HEK293 (cell line): ENCODE measurements at regions not wholly inside any gene's neighbourhood (a gene's known extent, or its start where the extent isn't known, plus 50 kb on each side); places are given as distances from the start of the nearest gene placed in this dataset.

Experiments used
- BCL6B ChIP-seq: fragments of 450-650 bp; formaldehyde crosslinking; IDR thresholded peaks from 2 replicates; pipeline ENCODE4 v1.5.1; 2017; ENCODE audit warnings: missing biosample characterization, missing genetic modification characterization
- CTCF ChIP-seq: fragments of 450-650 bp; formaldehyde crosslinking; IDR thresholded peaks from 2 replicates; pipeline ENCODE4 v1.5.1; 2016; ENCODE audit warnings: missing biosample characterization, missing genetic modification characterization
- GLI2 ChIP-seq: fragments of 450-650 bp; formaldehyde crosslinking; IDR thresholded peaks from 2 replicates; pipeline ENCODE4; 2017; ENCODE audit warnings: missing biosample characterization, missing genetic modification characterization, low read depth, borderline replicate concordance
- GLIS1 ChIP-seq: fragments of 450-650 bp; formaldehyde crosslinking; IDR thresholded peaks from 2 replicates; pipeline ENCODE4 v1.5.1; 2016; ENCODE audit warnings: missing biosample characterization, missing genetic modification characterization
- KLF16 ChIP-seq: fragments of 450-650 bp; formaldehyde crosslinking; IDR thresholded peaks from 2 replicates; pipeline ENCODE4 v1.5.1; 2017; ENCODE audit warnings: missing biosample characterization, missing genetic modification characterization
- OVOL3 ChIP-seq: fragments of 450-650 bp; formaldehyde crosslinking; IDR thresholded peaks from 2 replicates; pipeline ENCODE4 v1.5.1; 2016; ENCODE audit warnings: missing biosample characterization, missing genetic modification characterization
- SCRT1 ChIP-seq: fragments of 450-650 bp; formaldehyde crosslinking; IDR thresholded peaks from 2 replicates; pipeline ENCODE4 v1.5.1; 2016; ENCODE audit warnings: missing biosample characterization, missing genetic modification characterization, borderline replicate concordance
- SP7 ChIP-seq: fragments of 450-650 bp; formaldehyde crosslinking; IDR thresholded peaks from 2 replicates; pipeline ENCODE4 v1.5.1; 2016; ENCODE audit warnings: missing biosample characterization, missing genetic modification characterization
- TSHZ1 ChIP-seq: fragments of 450-650 bp; formaldehyde crosslinking; IDR thresholded peaks from 2 replicates; pipeline ENCODE4 v1.5.1; 2016; ENCODE audit warnings: missing biosample characterization, missing genetic modification characterization, borderline replicate concordance
- ZBTB48 ChIP-seq: fragments of 450-650 bp; formaldehyde crosslinking; IDR thresholded peaks from 2 replicates; pipeline ENCODE4 v1.5.1; 2016; ENCODE audit warnings: missing biosample characterization, missing genetic modification characterization
- ZEB2 ChIP-seq: fragments of 450-650 bp; formaldehyde crosslinking; IDR thresholded peaks from 2 replicates; pipeline ENCODE4 v1.5.1; 2016; ENCODE audit warnings: missing biosample characterization, missing genetic modification characterization
- ZFHX2 ChIP-seq: fragments of 450-650 bp; formaldehyde crosslinking; conservative IDR thresholded peaks from 2 replicates; pipeline ENCODE4 v1.5.1; 2016; ENCODE audit warnings: missing biosample characterization, missing genetic modification characterization
- ZFP41 ChIP-seq: fragments of 450-650 bp; formaldehyde crosslinking; IDR thresholded peaks from 2 replicates; pipeline ENCODE4 v1.5.1; 2016; ENCODE audit warnings: missing biosample characterization, missing genetic modification characterization, borderline replicate concordance
- ZNF112 ChIP-seq: fragments of 450-650 bp; formaldehyde crosslinking; IDR thresholded peaks from 2 replicates; pipeline ENCODE4 v1.5.0; 2017; ENCODE audit warnings: missing biosample characterization, missing genetic modification characterization
- ZNF138 ChIP-seq: fragments of 450-650 bp; formaldehyde crosslinking; IDR thresholded peaks from 2 replicates; pipeline ENCODE4 v1.5.1; 2016; ENCODE audit warnings: missing biosample characterization, missing genetic modification characterization, borderline replicate concordance
- ZNF174 ChIP-seq: fragments of 450-650 bp; formaldehyde crosslinking; IDR thresholded peaks from 2 replicates; pipeline ENCODE4 v1.5.0; 2017; ENCODE audit warnings: missing biosample characterization, mild to moderate bottlenecking, missing genetic modification characterization
- ZNF184 ChIP-seq: fragments of 450-650 bp; IDR thresholded peaks from 2 replicates; pipeline ENCODE4 v1.5.1; 2018; ENCODE audit warnings: missing biosample characterization, mild to moderate bottlenecking, missing genetic modification characterization
- ZNF19 ChIP-seq: fragments of 450-650 bp; formaldehyde crosslinking; IDR thresholded peaks from 2 replicates; pipeline ENCODE4; 2016; ENCODE audit warnings: missing biosample characterization, missing genetic modification characterization, low read depth
- ZNF214 ChIP-seq: fragments of 450-650 bp; formaldehyde crosslinking; IDR thresholded peaks from 2 replicates; pipeline ENCODE4 v1.5.1; 2017; ENCODE audit warnings: missing biosample characterization, mild to moderate bottlenecking, missing genetic modification characterization, borderline replicate concordance
- ZNF223 ChIP-seq: fragments of 450-650 bp; formaldehyde crosslinking; IDR thresholded peaks from 2 replicates; pipeline ENCODE4 v1.5.1; 2016; ENCODE audit warnings: missing biosample characterization, missing genetic modification characterization
- ZNF280D ChIP-seq: fragments of 450-650 bp; formaldehyde crosslinking; IDR thresholded peaks from 2 replicates; pipeline ENCODE4 v1.5.1; 2016; ENCODE audit warnings: missing biosample characterization, missing genetic modification characterization
- ZNF292 ChIP-seq: fragments of 450-650 bp; formaldehyde crosslinking; IDR thresholded peaks from 2 replicates; pipeline ENCODE4 v1.5.1; 2016; ENCODE audit warnings: low read depth, missing biosample characterization, missing genetic modification characterization, borderline replicate concordance
- ZNF350 ChIP-seq: fragments of 450-650 bp; formaldehyde crosslinking; IDR thresholded peaks from 2 replicates; pipeline ENCODE4 v1.5.0; 2017; ENCODE audit warnings: missing biosample characterization, mild to moderate bottlenecking, missing genetic modification characterization
- ZNF391 ChIP-seq: fragments of 450-650 bp; formaldehyde crosslinking; IDR thresholded peaks from 2 replicates; pipeline ENCODE4 v1.5.1; 2016; ENCODE audit warnings: low read depth, missing biosample characterization, missing genetic modification characterization, borderline replicate concordance
- ZNF423 ChIP-seq: fragments of 450-650 bp; formaldehyde crosslinking; IDR thresholded peaks from 2 replicates; pipeline ENCODE4 v1.5.1; 2016; ENCODE audit warnings: missing biosample characterization, missing genetic modification characterization
- ZNF548 ChIP-seq: fragments of 450-650 bp; formaldehyde crosslinking; IDR thresholded peaks from 2 replicates; pipeline ENCODE4 v1.5.1; 2016; ENCODE audit warnings: missing biosample characterization, missing genetic modification characterization
- ZNF623 ChIP-seq: fragments of 450-650 bp; formaldehyde crosslinking; IDR thresholded peaks from 2 replicates; pipeline ENCODE4 v1.5.1; 2016; ENCODE audit warnings: missing biosample characterization, missing genetic modification characterization
- ZNF664 ChIP-seq: fragments of 450-650 bp; formaldehyde crosslinking; IDR thresholded peaks from 2 replicates; pipeline ENCODE4 v1.5.1; 2016; ENCODE audit warnings: missing biosample characterization, missing genetic modification characterization
- ZNF677 ChIP-seq: fragments of 450-650 bp; IDR thresholded peaks from 2 replicates; pipeline ENCODE4 v1.5.0; 2018; ENCODE audit warnings: missing biosample characterization, mild to moderate bottlenecking, missing genetic modification characterization, moderate library complexity
- ZNF830 ChIP-seq: fragments of 450-650 bp; IDR thresholded peaks from 2 replicates; pipeline ENCODE4 v1.5.0; 2018; ENCODE audit warnings: missing biosample characterization, missing genetic modification characterization, low read depth, mild to moderate bottlenecking, moderate library complexity
- ZSCAN16 ChIP-seq: fragments of 450-650 bp; formaldehyde crosslinking; IDR thresholded peaks from 2 replicates; pipeline ENCODE4 v1.5.1; 2016; ENCODE audit warnings: missing biosample characterization, missing genetic modification characterization
- ZSCAN30 ChIP-seq: fragments of 450-650 bp; IDR thresholded peaks from 2 replicates; pipeline ENCODE4 v1.5.1; 2018; ENCODE audit warnings: missing biosample characterization, mild to moderate bottlenecking, missing genetic modification characterization, moderate library complexity
- ZXDB ChIP-seq: fragments of 450-650 bp; formaldehyde crosslinking; IDR thresholded peaks from 2 replicates; pipeline ENCODE4 v1.5.1; 2016; ENCODE audit warnings: missing biosample characterization, missing genetic modification characterization

- TF ChIP-seq ZNF112 (tag by site-specific recombination) (no peak), TSHZ1 (peak; percentile 62), ZNF184 (tag by site-specific recombination) (no peak), ZSCAN16 (tag by site-specific recombination) (no peak), ZNF391 (tag by site-specific recombination) (no peak), ZEB2 (tag by site-specific recombination) (no peak; the same call in 1 of the 2 replicates), ZNF664 (tag by site-specific recombination) (peak; percentile 82), ZSCAN30 (peak; percentile 81; the same call in 1 of the 2 replicates), BCL6B (tag by site-specific recombination) (no peak), ZNF292 (tag by site-specific recombination) (no peak), ZNF19 (tag by site-specific recombination) (no peak), ZXDB (tag by site-specific recombination) (peak; percentile 87; the same call in 1 of the 2 replicates), SP7 (0 out of 2 replicates have a peak, but pooled peaks have one; percentile 43), OVOL3 (peak; percentile 79; the same call in 1 of the 2 replicates), ZFP41 (tag by site-specific recombination) (no peak), ZNF623 (tag by site-specific recombination) (no peak), ZNF280D (tag by site-specific recombination) (no peak), ZNF350 (no peak), ZNF174 (no peak), ZNF138 (tag by site-specific recombination) (no peak), ZNF214 (tag by site-specific recombination) (no peak), ZNF223 (tag by site-specific recombination) (no peak), ZNF423 (tag by site-specific recombination) (no peak), ZBTB48 (tag by site-specific recombination) (no peak), GLIS1 (tag by site-specific recombination) (no peak), ZNF548 (tag by site-specific recombination) (no peak), ZNF677 (tag by site-specific recombination) (no peak), CTCF (tag by site-specific recombination) (no peak), ZFHX2 (tag by site-specific recombination) (no peak), ZNF830 (no peak), SCRT1 (no peak), GLI2 (tag by site-specific recombination) (no peak), KLF16 (tag by site-specific recombination) (peak; percentile 58; the same call in 1 of the 2 replicates)
Observed at GRCh38 chr10:120115959-120116358, 223.4 kb downstream of the SEC23IP start (continued).
